ENCODE measurements at regions not wholly inside any gene's neighbourhood (a gene's known extent, or its start where the extent isn't known, plus 50 kb on each side); places are given as distances from the start of the nearest gene placed in this dataset.

- Histone ChIP-seq H3K27me3 (no peaks in the 10 kb centered on the region), H3K4me3 (no peak overlapping the region), H3K36me3 (no peaks in the 10 kb centered on the region), H3K9me3 (no peaks in the 10 kb centered on the region), H3K27ac (no peak overlapping the region), H3K4me1 (no peaks in the 10 kb centered on the region)
- in situ Hi-C loops (cut with MboI; ENCODE audit: low sequenced_read_pairs in 4 of 4): no loop called here
- DNase-seq (no peak), ATAC-seq (no peak)
- intact Hi-C loops (cut with DNase I; ENCODE audit: low total_unique reads): no loop called here
- no peak for TF ChIP-seq POLR2A (IDR thresholded peaks at IDR 0.05)
- TF ChIP-seq CTCF (IDR thresholded peaks at IDR 0.05 in 4 of 5, conservative IDR thresholded peaks at IDR 0.05 in 1 of 5): no peak
Observed at GRCh38 chr13:75013818-75014217, 468.2 kb downstream of the TBC1D4 start.

- intact Hi-C loops (cut with DNase I; ENCODE audit: low total_unique reads): no loop called here
- ATAC-seq: no peak
Observed at GRCh38 chr13:75010941-75011340, 471.0 kb downstream of the TBC1D4 start.

DNA sequence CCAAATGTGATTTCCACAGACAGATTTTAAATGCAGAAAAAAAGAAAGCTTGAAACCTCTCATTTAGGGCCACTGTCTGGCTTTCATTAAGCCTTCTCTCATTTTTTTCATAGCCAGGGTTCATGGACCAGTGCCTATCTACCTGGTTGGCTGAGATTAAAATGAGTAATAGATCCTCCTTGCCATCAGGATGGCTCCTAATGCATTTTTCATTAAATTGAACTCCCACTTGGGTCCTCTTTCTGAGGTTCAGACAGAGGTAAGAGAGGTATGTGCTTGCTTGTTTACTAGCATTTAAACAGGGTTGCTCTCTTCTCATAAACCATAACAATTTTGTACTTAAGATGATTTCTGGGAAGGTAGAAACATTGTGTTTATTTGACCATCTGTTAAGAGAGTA is 473.0 kb downstream of the TBC1D4 start:
- H3K4me1 ChIP-seq: no peaks in the 10 kb centered on the region
- intact Hi-C loops (cut with DNase I; ENCODE audit: low total_unique reads) (no loop called here), in situ Hi-C loops (cut with MboI; ENCODE audit: low sequenced_read_pairs in 4 of 4) (no loop called here)
- no peaks in the 10 kb centered on the region for H3K9me3 ChIP-seq
- TF ChIP-seq POLR2A (IDR thresholded peaks at IDR 0.05): no peak
- no peak for TF ChIP-seq CTCF (IDR thresholded peaks at IDR 0.05 in 4 of 5, conservative IDR thresholded peaks at IDR 0.05 in 1 of 5)
- H3K36me3 ChIP-seq: no peaks in the 10 kb centered on the region
- no peaks in the 10 kb centered on the region for H3K27me3 ChIP-seq
- no peak overlapping the region for H3K4me3 ChIP-seq
- ATAC-seq: no peak
- no peak overlapping the region for H3K27ac ChIP-seq
- DNase-seq: no peak

More at GRCh38 chr13:75010941-75011340, 471.0 kb downstream of the TBC1D4 start:
- Histone ChIP-seq H3K9me3 (no peaks in the 10 kb centered on the region), H3K4me3 (no peak overlapping the region), H3K27me3 (no peaks in the 10 kb centered on the region), H3K4me1 (no peaks in the 10 kb centered on the region), H3K36me3 (no peaks in the 10 kb centered on the region), H3K27ac (no peak overlapping the region)
- in situ Hi-C loops (cut with MboI; ENCODE audit: low sequenced_read_pairs in 4 of 4): no loop called here
- TF ChIP-seq POLR2A (IDR thresholded peaks at IDR 0.05): no peak
- no peak for TF ChIP-seq CTCF (IDR thresholded peaks at IDR 0.05 in 4 of 5, conservative IDR thresholded peaks at IDR 0.05 in 1 of 5)
- no peak for DNase-seq

DNA sequence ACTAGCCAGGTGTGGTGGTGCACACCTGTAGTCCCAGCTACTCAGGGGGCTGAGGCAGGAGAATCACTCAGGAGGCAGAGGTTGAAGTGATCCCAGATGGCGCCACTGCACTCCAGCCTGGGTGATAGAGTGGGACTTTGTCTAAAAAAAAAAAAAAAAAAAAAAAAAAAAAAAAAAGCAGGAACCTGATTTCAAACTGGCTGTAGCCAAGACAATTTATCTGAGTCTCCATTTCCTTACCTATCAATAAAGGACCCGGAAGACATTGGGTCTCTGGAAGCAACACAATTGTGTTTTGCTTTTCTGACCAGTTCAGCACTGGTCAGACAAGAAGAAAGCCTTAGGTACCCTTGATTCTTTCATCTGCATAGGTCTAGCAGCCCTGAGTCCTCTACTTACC is 491.0 kb downstream of the TBC1D4 start:
- Histone ChIP-seq H3K4me3 (no peak overlapping the region), H3K4me1 (no peaks in the 10 kb centered on the region), H3K36me3 (no peaks in the 10 kb centered on the region), H3K27ac (no peak overlapping the region), H3K9me3 (no peaks in the 10 kb centered on the region), H3K27me3 (no peaks in the 10 kb centered on the region)
- in situ Hi-C loops (cut with MboI; ENCODE audit: low sequenced_read_pairs in 4 of 4): no loop called here
- no peak for TF ChIP-seq CTCF (IDR thresholded peaks at IDR 0.05 in 4 of 5, conservative IDR thresholded peaks at IDR 0.05 in 1 of 5)
- no peak for TF ChIP-seq POLR2A (IDR thresholded peaks at IDR 0.05)
- ATAC-seq (no peak), DNase-seq (no peak)
- intact Hi-C loops (cut with DNase I; ENCODE audit: low total_unique reads): no loop called here

GRCh38 chr13:74987124-74987690 is 494.8 kb downstream of the TBC1D4 start:
- intact Hi-C loops (cut with DNase I; ENCODE audit: low total_unique reads): no loop called here
- in situ Hi-C loops (cut with MboI; ENCODE audit: low sequenced_read_pairs in 4 of 4): no loop called here
- H3K4me1 ChIP-seq: no peaks in the 10 kb centered on the region
- no peaks in the 10 kb centered on the region for H3K9me3 ChIP-seq
- DNase-seq: no peak
- no peak overlapping the region for H3K4me3 ChIP-seq
- ATAC-seq: no peak
- TF ChIP-seq CTCF (IDR thresholded peaks at IDR 0.05 in 4 of 5, conservative IDR thresholded peaks at IDR 0.05 in 1 of 5): no peak
- TF ChIP-seq POLR2A (IDR thresholded peaks at IDR 0.05): no peak
- no peak overlapping the region for H3K27ac ChIP-seq
- no peaks in the 10 kb centered on the region for H3K36me3 ChIP-seq
- H3K27me3 ChIP-seq: no peaks in the 10 kb centered on the region

Data from gastrocnemius medialis (tissue), 4 donors.